Upper lobe of left lung (tissue), 6 donors: ENCODE measurements at regions not wholly inside any gene's neighbourhood (a gene's known extent, or its start where the extent isn't known, plus 50 kb on each side); places are given as distances from the start of the nearest gene placed in this dataset.

Experiments
- ATAC-seq, 2 donors: fragments of 200-7000 bp; cut with Tn5 transposase; one replicate each; pipeline ENCODE4 v1.9.1; 2022; ENCODE audit warnings: mild to moderate bottlenecking in 2 of 2, moderate library complexity in 2 of 2; ENCODE audit not compliant: low FRiP score in 2 of 2
- DNase-seq, 2 donors: peaks; one replicate each; pipeline ENCODE4 v3.0.0-alpha.2; 2019 to 2020
- H3K27ac ChIP-seq, 4 donors: fragments of 200-600 bp; sonication (generic); one replicate each; pipeline ENCODE4 v1.5.1; 2016 to 2019
- H3K27me3 ChIP-seq, 4 donors: fragments of 200-600 bp; sonication (generic); one replicate each; pipeline ENCODE4 v1.5.1; 2017 to 2019
- H3K36me3 ChIP-seq, 4 donors: fragments of 200-600 bp; sonication (generic); one replicate each; pipeline ENCODE4 v1.5.1; 2016 to 2019
- H3K4me1 ChIP-seq, 4 donors: fragments of 200-600 bp; sonication (generic); one replicate each; pipeline ENCODE4 v1.5.1; 2018 to 2019
- H3K4me3 ChIP-seq, 4 donors: fragments of 200-600 bp; sonication (generic); one replicate each; pipeline ENCODE4 v1.5.1; 2017 to 2019; ENCODE audit warnings: mild to moderate bottlenecking in 2 of 4, moderate library complexity in 1 of 4
- H3K9me3 ChIP-seq, 4 donors: fragments of 200-600 bp; sonication (generic); one replicate each; pipeline ENCODE4 v1.5.1; 2018 to 2019
- EP300 ChIP-seq, 4 donors: sonication (generic); formaldehyde crosslinking; IDR thresholded peaks; one replicate each; pipeline ENCODE4 v1.5.1; 2017; ENCODE audit warnings: antibody characterized with exemption in 4 of 4, control low read depth in 2 of 4
- POLR2A ChIP-seq, 4 donors: fragments of 450-650 bp; IDR thresholded peaks; one replicate each; pipeline ENCODE4 v1.5.1; 2016 to 2017; ENCODE audit warnings: antibody characterized with exemption in 4 of 4, mild to moderate bottlenecking in 2 of 4
- POLR2AphosphoS5 ChIP-seq, 2 donors: sonication (generic); formaldehyde crosslinking; IDR thresholded peaks; one replicate each; pipeline ENCODE4 v1.5.1; 2017; ENCODE audit warnings: antibody characterized with exemption in 2 of 2
- WGBS, 2 donors: methylation state at CpG; one replicate each; pipeline ENCODE4 v1.1.5; 2017 to 2018; 5-methylcytosine and 5-hydroxymethylcytosine counted together
- TF ChIP-seq, protein P1 (sequence below), 6 experiments: fragments of 450-650 bp in 4 of 6; fragments of 200-600 bp in 2 of 6; sonication (generic) in 2 of 6; IDR thresholded peaks; one replicate each; pipeline ENCODE4 v1.5.1; 2016 to 2019; ENCODE audit warnings: antibody characterized with exemption in 6 of 6
- donor health status: DM: no; HTN: no; CAD: no; lungs with moderate emphysema.
- donor health status: DM: no; HTN: yes; CAD: no; lungs with severe emphysema.

- Histone ChIP-seq H3K4me1 (no peaks in the 10 kb centered on the region), H3K9me3 (no peaks in the 10 kb centered on the region), H3K27ac (no peak overlapping the region), H3K27me3 (no peaks in the 10 kb centered on the region), H3K36me3 (no peaks in the 10 kb centered on the region), H3K4me3 (no peak overlapping the region)
- ATAC-seq (no peak), DNase-seq (no peak)
- 50 to 53% methylated on average over 4 of the region's 4 CpGs for WGBS, 2 donors
- no peak for TF ChIP-seq EP300 (IDR thresholded peaks at IDR 0.05)
- no peak for TF ChIP-seq POLR2AphosphoS5 (IDR thresholded peaks at IDR 0.05)
- TF ChIP-seq, protein P1, sequence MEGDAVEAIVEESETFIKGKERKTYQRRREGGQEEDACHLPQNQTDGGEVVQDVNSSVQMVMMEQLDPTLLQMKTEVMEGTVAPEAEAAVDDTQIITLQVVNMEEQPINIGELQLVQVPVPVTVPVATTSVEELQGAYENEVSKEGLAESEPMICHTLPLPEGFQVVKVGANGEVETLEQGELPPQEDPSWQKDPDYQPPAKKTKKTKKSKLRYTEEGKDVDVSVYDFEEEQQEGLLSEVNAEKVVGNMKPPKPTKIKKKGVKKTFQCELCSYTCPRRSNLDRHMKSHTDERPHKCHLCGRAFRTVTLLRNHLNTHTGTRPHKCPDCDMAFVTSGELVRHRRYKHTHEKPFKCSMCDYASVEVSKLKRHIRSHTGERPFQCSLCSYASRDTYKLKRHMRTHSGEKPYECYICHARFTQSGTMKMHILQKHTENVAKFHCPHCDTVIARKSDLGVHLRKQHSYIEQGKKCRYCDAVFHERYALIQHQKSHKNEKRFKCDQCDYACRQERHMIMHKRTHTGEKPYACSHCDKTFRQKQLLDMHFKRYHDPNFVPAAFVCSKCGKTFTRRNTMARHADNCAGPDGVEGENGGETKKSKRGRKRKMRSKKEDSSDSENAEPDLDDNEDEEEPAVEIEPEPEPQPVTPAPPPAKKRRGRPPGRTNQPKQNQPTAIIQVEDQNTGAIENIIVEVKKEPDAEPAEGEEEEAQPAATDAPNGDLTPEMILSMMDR (IDR thresholded peaks at IDR 0.05), result no peak
- TF ChIP-seq POLR2A (IDR thresholded peaks at IDR 0.05), result no peak
Measured at GRCh38 chr3:41041462-41041861, 157.8 kb upstream of the CTNNB1 start.

DNA sequence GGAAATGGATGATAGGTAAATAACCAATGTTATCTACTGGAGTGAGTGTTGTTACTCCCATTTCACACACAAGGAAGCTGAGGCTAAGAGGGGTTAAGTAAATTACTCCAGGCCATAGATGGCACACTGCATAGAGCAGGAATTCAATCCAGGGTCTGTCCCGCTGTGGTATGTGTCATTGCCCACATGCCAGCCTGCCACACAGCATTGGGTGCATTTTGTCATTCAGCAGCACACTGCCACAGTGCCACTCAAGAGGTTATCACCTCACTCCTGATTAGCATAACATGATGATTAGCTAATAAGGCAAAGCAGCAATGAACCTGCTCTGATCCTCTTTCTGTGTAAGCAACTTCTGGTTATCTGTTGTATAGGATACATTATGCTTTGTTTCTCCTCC, 157.4 kb upstream of the CTNNB1 start:
- Histone ChIP-seq H3K9me3 (no peaks in the 10 kb centered on the region), H3K4me1 (no peaks in the 10 kb centered on the region), H3K4me3 (no peak overlapping the region), H3K36me3 (no peaks in the 10 kb centered on the region), H3K27me3 (no peaks in the 10 kb centered on the region), H3K27ac (no peak overlapping the region)
- 72 to 92% methylated on average over 1 of the region's 1 CpG for WGBS, 2 donors
- no peak for ATAC-seq
- no peak for DNase-seq
- TF ChIP-seq POLR2AphosphoS5 (IDR thresholded peaks at IDR 0.05) (no peak), EP300 (IDR thresholded peaks at IDR 0.05) (no peak), POLR2A (IDR thresholded peaks at IDR 0.05) (no peak)
- TF ChIP-seq, protein P1 (IDR thresholded peaks at IDR 0.05), result no peak

- H3K9me3 ChIP-seq, result peaks cover 0 to 3% (median 0%) of the 10 kb centered on the region in 4 donors
- H3K36me3 ChIP-seq, result no peaks in the 10 kb centered on the region
- no peak for ATAC-seq
- 83 to 85% methylated on average over 5 of the region's 5 CpGs for WGBS, 2 donors
- no peaks in the 10 kb centered on the region for H3K4me1 ChIP-seq
- no peak for DNase-seq
- H3K27ac ChIP-seq, result no peak overlapping the region
- no peak for TF ChIP-seq POLR2AphosphoS5 (IDR thresholded peaks at IDR 0.05)
- no peak for TF ChIP-seq EP300 (IDR thresholded peaks at IDR 0.05)
- TF ChIP-seq, protein P1 (IDR thresholded peaks at IDR 0.05), result no peak
- no peak for TF ChIP-seq POLR2A (IDR thresholded peaks at IDR 0.05)
- H3K27me3 ChIP-seq, result no peaks in the 10 kb centered on the region
- H3K4me3 ChIP-seq, result no peak overlapping the region
Measured at GRCh38 chr3:41044523-41044922, 154.8 kb upstream of the CTNNB1 start.

GRCh38 chr3:41045491-41045890, 153.8 kb upstream of the CTNNB1 start:
- WGBS, 2 donors, result 77 to 91% methylated on average over 4 of the region's 4 CpGs
- Histone ChIP-seq H3K27ac (no peak overlapping the region), H3K27me3 (no peaks in the 10 kb centered on the region), H3K36me3 (no peaks in the 10 kb centered on the region), H3K4me1 (no peaks in the 10 kb centered on the region), H3K4me3 (no peak overlapping the region), H3K9me3 (peaks cover 0 to 3% (median 0%) of the 10 kb centered on the region in 4 donors)
- DNase-seq, result no peak
- TF ChIP-seq, protein P1 (IDR thresholded peaks at IDR 0.05), result no peak
- no peak for TF ChIP-seq POLR2A (IDR thresholded peaks at IDR 0.05)
- TF ChIP-seq POLR2AphosphoS5 (IDR thresholded peaks at IDR 0.05), result no peak
- TF ChIP-seq EP300 (IDR thresholded peaks at IDR 0.05), result no peak
- no peak for ATAC-seq

DNA sequence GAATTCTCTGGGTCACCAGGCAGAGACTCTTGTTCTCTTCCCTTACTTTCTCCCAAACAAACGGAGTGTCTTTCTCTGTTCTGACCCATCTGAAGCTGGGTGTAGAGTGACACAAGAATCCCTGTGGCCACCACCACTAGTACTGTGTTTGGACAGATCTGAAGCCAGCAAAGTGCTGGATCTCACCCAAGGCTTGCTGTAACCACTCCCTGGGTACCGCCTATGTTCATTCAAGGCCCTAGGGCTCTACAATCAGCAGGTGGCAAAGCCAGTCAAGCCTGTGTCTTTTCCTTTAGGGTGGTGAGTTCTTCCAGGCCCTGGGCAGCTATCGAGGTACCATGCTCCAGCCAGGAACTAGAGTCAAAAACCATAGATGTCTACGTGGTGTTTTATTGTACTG, 149.2 kb upstream of the CTNNB1 start:
- ATAC-seq (no peak), DNase-seq (no peak)

More for the DNA sequence above, 149.2 kb upstream of the CTNNB1 start:
- no peak overlapping the region for H3K27ac ChIP-seq
- no peaks in the 10 kb centered on the region for H3K36me3 ChIP-seq
- H3K4me1 ChIP-seq, result no peaks in the 10 kb centered on the region
- H3K4me3 ChIP-seq, result no peak overlapping the region
- no peaks in the 10 kb centered on the region for H3K27me3 ChIP-seq
- TF ChIP-seq, protein P1 (IDR thresholded peaks at IDR 0.05), result no peak
- TF ChIP-seq POLR2AphosphoS5 (IDR thresholded peaks at IDR 0.05), result no peak
- no peak for TF ChIP-seq POLR2A (IDR thresholded peaks at IDR 0.05)
- no peak for TF ChIP-seq EP300 (IDR thresholded peaks at IDR 0.05)
- WGBS, 2 donors, result 87 to 92% methylated on average over 4 of the region's 4 CpGs
- peaks cover 0 to 3% (median 0%) of the 10 kb centered on the region in 4 donors for H3K9me3 ChIP-seq
